Tibial artery (tissue), 4 donors: ENCODE measurements at regions not wholly inside any gene's neighbourhood (a gene's known extent, or its start where the extent isn't known, plus 50 kb on each side); places are given as distances from the start of the nearest gene placed in this dataset.

Source experiments
- DNase-seq, 2 donors: peaks; one replicate each; pipeline ENCODE4 v3.0.0-alpha.2; 2019
- H3K27ac ChIP-seq, 2 donors: fragments of 200-600 bp; sonication (generic) in 1 of 2; 1 replicate in 1 of 2; 2 replicates in 1 of 2; pipeline ENCODE4 v1.5.1; 2018 to 2019; ENCODE audit warnings: mild to moderate bottlenecking in 1 of 2
- H3K27me3 ChIP-seq, 2 donors: fragments of 200-600 bp; sonication (generic) in 1 of 2; one replicate each; pipeline versions ENCODE4 v1.5.1 to v1.6.0; 2016 to 2019
- H3K36me3 ChIP-seq, 3 donors: fragments of 200-600 bp; sonication (generic) in 2 of 3; one replicate each; pipeline ENCODE4 v1.5.1; 2016 to 2019; ENCODE audit warnings: mild to moderate bottlenecking in 2 of 3
- H3K4me1 ChIP-seq, 4 donors: fragments of 200-600 bp; sonication (generic) in 2 of 4; 1 replicate in 3 of 4; 2 replicates in 1 of 4; pipeline ENCODE4 v1.5.1; 2016 to 2019
- H3K4me3 ChIP-seq, 2 donors: fragments of 200-600 bp; sonication (generic) in 1 of 2; 1 replicate in 1 of 2; 2 replicates in 1 of 2; pipeline ENCODE4 v1.5.1; 2018 to 2019; ENCODE audit warnings: mild to moderate bottlenecking in 2 of 2
- H3K9me3 ChIP-seq, 3 donors: fragments of 200-600 bp; sonication (generic) in 1 of 3; one replicate each; pipeline ENCODE4 v1.5.1; 2016 to 2019
- CTCF ChIP-seq, 2 experiments: fragments of 200-600 bp in 1 of 2; fragments of 450-650 bp in 1 of 2; IDR thresholded peaks; one replicate each; pipeline ENCODE4 v1.5.1; 2017 to 2019; ENCODE audit warnings: antibody characterized with exemption in 2 of 2, mild to moderate bottlenecking in 1 of 2, moderate library complexity in 1 of 2
- intact Hi-C: fragments of 100-400 bp; cut with DNase I; formaldehyde crosslinking; loops from one replicate; pipeline ENCODE4 v1.15.0; 2023; ENCODE audit warnings: low total_unique reads

GRCh38 chr14:38959021-38959420 lies 144.0 kb downstream of the SEC23A start:
- Histone ChIP-seq H3K27ac (no peak overlapping the region), H3K4me1 (no peaks in the 10 kb centered on the region), H3K9me3 (no peaks in the 10 kb centered on the region), H3K4me3 (no peak overlapping the region), H3K27me3 (no peaks in the 10 kb centered on the region), H3K36me3 (no peaks in the 10 kb centered on the region)
- DNase-seq: no peak
- intact Hi-C loops: no loop called here
- no peak for TF ChIP-seq CTCF (IDR thresholded peaks at IDR 0.05)

- DNase-seq: no peak
- no peaks in the 10 kb centered on the region for H3K27me3 ChIP-seq
- TF ChIP-seq CTCF (IDR thresholded peaks at IDR 0.05): no peak
- H3K36me3 ChIP-seq: no peaks in the 10 kb centered on the region
- no peak overlapping the region for H3K4me3 ChIP-seq
- no peaks in the 10 kb centered on the region for H3K9me3 ChIP-seq
- no peaks in the 10 kb centered on the region for H3K4me1 ChIP-seq
- intact Hi-C loops: no loop called here
- H3K27ac ChIP-seq: no peak overlapping the region
Measured at GRCh38 chr14:38958589-38958988, 144.4 kb downstream of the SEC23A start.

DNA sequence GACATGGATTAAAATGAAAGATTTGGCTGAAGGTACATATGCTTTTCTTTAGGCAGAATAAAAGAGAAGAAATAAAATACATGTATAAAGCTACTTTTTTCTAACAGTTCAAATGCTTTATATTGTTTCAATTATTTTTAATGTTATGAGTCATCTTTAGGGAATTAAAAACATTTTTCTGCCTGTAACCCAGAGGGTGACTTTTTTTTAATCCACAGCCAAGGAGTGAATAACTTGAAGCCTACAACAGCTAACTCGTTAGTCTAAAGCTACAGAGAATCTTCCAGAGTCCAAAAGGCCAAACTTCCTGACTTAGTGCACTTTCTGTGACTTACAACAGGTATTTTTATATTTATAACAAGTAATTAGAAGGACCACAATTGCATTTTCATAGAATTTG lies 151.6 kb downstream of the SEC23A start:
- H3K36me3 ChIP-seq: no peaks in the 10 kb centered on the region

GRCh38 chr14:38950676-38951075 lies 152.4 kb downstream of the SEC23A start:
- H3K4me3 ChIP-seq: no peak overlapping the region
- H3K36me3 ChIP-seq: no peaks in the 10 kb centered on the region
- H3K27me3 ChIP-seq: no peaks in the 10 kb centered on the region
- intact Hi-C loops: no loop called here
- no peak for TF ChIP-seq CTCF (IDR thresholded peaks at IDR 0.05)
- H3K27ac ChIP-seq: no peak overlapping the region
- H3K9me3 ChIP-seq: no peaks in the 10 kb centered on the region
- DNase-seq: no peak
- peaks cover 0 to 19% (median 12%) of the 10 kb centered on the region in 4 donors for H3K4me1 ChIP-seq

More for the DNA sequence above, 151.6 kb downstream of the SEC23A start:
- H3K4me3 ChIP-seq: no peak overlapping the region
- no peak for TF ChIP-seq CTCF (IDR thresholded peaks at IDR 0.05)
- DNase-seq: no peak
- intact Hi-C loops: no loop called here
- peak overlapping the region in 1 of 2 donors; percentile 14 for H3K27ac ChIP-seq
- H3K4me1 ChIP-seq: peaks cover 0 to 19% (median 12%) of the 10 kb centered on the region in 4 donors
- H3K9me3 ChIP-seq: no peaks in the 10 kb centered on the region
- H3K27me3 ChIP-seq: no peaks in the 10 kb centered on the region

GRCh38 chr14:38948576-38948975 lies 154.5 kb downstream of the SEC23A start:
- Histone ChIP-seq H3K36me3 (no peaks in the 10 kb centered on the region), H3K4me3 (no peak overlapping the region), H3K4me1 (peaks cover 0 to 19% (median 12%) of the 10 kb centered on the region in 4 donors), H3K27ac (no peak overlapping the region), H3K27me3 (no peaks in the 10 kb centered on the region), H3K9me3 (no peaks in the 10 kb centered on the region)
- TF ChIP-seq CTCF (IDR thresholded peaks at IDR 0.05): no peak
- no peak for DNase-seq
- intact Hi-C loops: no loop called here

- H3K27ac ChIP-seq: no peak overlapping the region
- H3K4me3 ChIP-seq: no peak overlapping the region
- no peaks in the 10 kb centered on the region for H3K27me3 ChIP-seq
- intact Hi-C loops: no loop called here
- no peaks in the 10 kb centered on the region for H3K9me3 ChIP-seq
- H3K36me3 ChIP-seq: no peaks in the 10 kb centered on the region
- no peak for TF ChIP-seq CTCF (IDR thresholded peaks at IDR 0.05)
- DNase-seq: no peak
- H3K4me1 ChIP-seq: peaks cover 0 to 19% (median 12%) of the 10 kb centered on the region in 4 donors
Measured at GRCh38 chr14:38948171-38948570, 154.9 kb downstream of the SEC23A start.
